ENCODE measurements at regions not wholly inside any gene's neighbourhood (a gene's known extent, or its start where the extent isn't known, plus 50 kb on each side); places are given as distances from the start of the nearest gene placed in this dataset.

DNA sequence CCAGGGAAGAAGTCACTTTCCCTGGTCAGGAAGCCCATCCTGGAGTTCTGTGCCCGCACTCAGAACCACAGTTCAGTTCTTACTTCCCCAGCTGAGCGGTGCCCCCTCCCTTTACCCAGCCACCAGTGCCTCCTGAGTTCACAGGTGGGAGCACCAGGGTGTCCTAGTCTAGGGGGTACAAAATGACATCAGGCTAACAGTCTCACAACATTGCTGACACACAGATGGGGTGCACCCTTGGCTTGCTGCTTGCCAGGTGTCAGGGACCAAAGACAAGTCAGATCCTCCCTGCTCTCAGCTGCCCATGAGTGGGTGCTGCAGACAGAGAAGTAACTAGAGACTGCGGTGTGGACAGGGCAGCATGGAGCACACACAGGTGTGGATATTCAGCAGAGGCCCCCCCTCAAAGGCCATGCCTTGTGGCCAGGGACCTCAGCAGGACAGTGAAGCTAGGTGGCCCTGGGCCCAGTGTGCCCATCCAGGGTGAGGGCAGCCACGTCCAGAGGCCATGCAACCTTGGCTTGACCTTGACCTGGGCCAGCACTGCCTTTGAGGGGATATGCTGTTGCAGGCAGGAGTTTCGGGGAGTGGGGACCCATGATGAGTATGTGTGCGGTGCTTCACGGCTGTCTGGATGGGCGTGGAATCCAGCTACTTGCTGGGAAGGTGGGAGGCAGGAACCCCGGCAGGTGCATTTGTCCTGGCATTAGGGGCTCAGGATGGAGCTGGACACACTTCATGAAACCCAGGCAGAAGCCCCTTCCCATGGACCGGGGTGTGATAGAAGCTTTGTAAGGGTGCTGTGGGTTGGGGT is 110.4 kb upstream of the FRMD1 start:
- TF ChIP-seq, protein P1, sequence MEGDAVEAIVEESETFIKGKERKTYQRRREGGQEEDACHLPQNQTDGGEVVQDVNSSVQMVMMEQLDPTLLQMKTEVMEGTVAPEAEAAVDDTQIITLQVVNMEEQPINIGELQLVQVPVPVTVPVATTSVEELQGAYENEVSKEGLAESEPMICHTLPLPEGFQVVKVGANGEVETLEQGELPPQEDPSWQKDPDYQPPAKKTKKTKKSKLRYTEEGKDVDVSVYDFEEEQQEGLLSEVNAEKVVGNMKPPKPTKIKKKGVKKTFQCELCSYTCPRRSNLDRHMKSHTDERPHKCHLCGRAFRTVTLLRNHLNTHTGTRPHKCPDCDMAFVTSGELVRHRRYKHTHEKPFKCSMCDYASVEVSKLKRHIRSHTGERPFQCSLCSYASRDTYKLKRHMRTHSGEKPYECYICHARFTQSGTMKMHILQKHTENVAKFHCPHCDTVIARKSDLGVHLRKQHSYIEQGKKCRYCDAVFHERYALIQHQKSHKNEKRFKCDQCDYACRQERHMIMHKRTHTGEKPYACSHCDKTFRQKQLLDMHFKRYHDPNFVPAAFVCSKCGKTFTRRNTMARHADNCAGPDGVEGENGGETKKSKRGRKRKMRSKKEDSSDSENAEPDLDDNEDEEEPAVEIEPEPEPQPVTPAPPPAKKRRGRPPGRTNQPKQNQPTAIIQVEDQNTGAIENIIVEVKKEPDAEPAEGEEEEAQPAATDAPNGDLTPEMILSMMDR (IDR thresholded peaks at IDR 0.05) = no peak
- TF ChIP-seq POLR2A (IDR thresholded peaks at IDR 0.05) = no peak

All from right lobe of liver (tissue), 4 donors.